ENCODE measurements at regions not wholly inside any gene's neighbourhood (a gene's known extent, or its start where the extent isn't known, plus 50 kb on each side); places are given as distances from the start of the nearest gene placed in this dataset.

GRCh38 chr12:118682656-118683055 is 298.7 kb upstream of the SRRM4 start:
- no peak overlapping the region for H3K27ac Mint-ChIP-seq
- Histone ChIP-seq H3K9me3 (no peaks in the 10 kb centered on the region), H3K27me3 (replicated peaks in 1 of 2; ENCODE audit: control insufficient read depth in 2 of 2, extremely low read depth in 1 of 2, insufficient read depth in 2 of 2, low read length in 1 of 2) (no peaks in the 10 kb centered on the region), H3K4me1 (ENCODE audit: control insufficient read depth in 1 of 2, extremely low read depth in 1 of 2, insufficient read depth in 2 of 2, low read length in 2 of 2) (no peaks in the 10 kb centered on the region), H3K4me3 (ENCODE audit: control insufficient read depth in 1 of 2, extremely low read depth in 1 of 2, low read length in 1 of 2) (no peak overlapping the region), H3K36me3 (ENCODE audit: control insufficient read depth in 2 of 2, extremely low read depth in 1 of 2, insufficient read depth in 1 of 2, low read length in 1 of 2) (no peaks in the 10 kb centered on the region), H3K27ac (ENCODE audit: low read length) (no peak overlapping the region)
- H3K9me3 Mint-ChIP-seq, result peaks cover 3 to 12% (median 5%) of the 10 kb centered on the region in 3 donors
- ATAC-seq (replicated peaks in 1 of 4) (no peak), DNase-seq (no peak)
- H3K27me3 Mint-ChIP-seq, result peaks cover 8 to 11% of the 10 kb centered on the region in 2 donors
- H3K4me1 Mint-ChIP-seq, result no peaks in the 10 kb centered on the region
- ChIA-PET CTCF (no interaction called here), POLR2A (no interaction called here)
- H3K4me3 Mint-ChIP-seq, result no peak overlapping the region
- 46% methylated on average over 2 of the region's 3 CpGs for WGBS (ENCODE audit: insufficient coverage)
- no peaks in the 10 kb centered on the region for H3K36me3 Mint-ChIP-seq

DNA sequence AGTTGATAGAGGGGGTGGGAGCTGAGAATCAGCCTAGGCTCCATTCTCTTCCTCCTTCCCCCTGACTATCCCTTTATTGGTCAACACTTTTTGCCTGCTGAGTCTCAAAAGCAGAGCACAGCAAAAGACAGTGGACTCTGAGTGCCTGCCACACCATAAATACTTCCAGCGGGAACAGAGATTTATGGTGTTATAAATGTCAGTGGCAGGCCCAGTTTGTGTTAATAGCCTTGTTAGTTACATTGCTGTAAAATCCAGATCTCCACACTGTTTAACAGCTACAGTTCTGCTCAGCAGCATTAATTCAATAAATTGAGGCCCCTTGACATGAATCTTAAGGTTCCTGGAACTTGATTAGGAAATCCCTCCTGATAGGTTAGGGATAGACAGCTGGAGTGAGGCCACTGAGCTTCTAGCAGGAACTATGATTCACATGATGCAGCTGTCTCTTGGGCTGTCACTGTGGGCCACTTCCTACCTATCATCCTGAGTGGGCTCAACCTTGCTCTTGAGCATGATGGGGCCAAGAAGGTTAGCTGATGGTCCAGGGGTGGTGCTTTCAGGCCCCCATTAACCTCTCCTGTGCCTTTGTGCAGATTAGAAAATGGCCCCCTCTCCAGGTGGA is 295.2 kb upstream of the SRRM4 start:
- POLR2A ChIA-PET, result no interaction called here
- Histone ChIP-seq H3K4me1 (ENCODE audit: control insufficient read depth in 1 of 2, extremely low read depth in 1 of 2, insufficient read depth in 2 of 2, low read length in 2 of 2) (no peaks in the 10 kb centered on the region), H3K27ac (ENCODE audit: low read length) (no peak overlapping the region), H3K36me3 (ENCODE audit: control insufficient read depth in 2 of 2, extremely low read depth in 1 of 2, insufficient read depth in 1 of 2, low read length in 1 of 2) (no peaks in the 10 kb centered on the region), H3K4me3 (ENCODE audit: control insufficient read depth in 1 of 2, extremely low read depth in 1 of 2, low read length in 1 of 2) (no peak overlapping the region), H3K27me3 (replicated peaks in 1 of 2; ENCODE audit: control insufficient read depth in 2 of 2, extremely low read depth in 1 of 2, insufficient read depth in 2 of 2, low read length in 1 of 2) (no peaks in the 10 kb centered on the region), H3K9me3 (no peaks in the 10 kb centered on the region)
- WGBS (ENCODE audit: insufficient coverage), result no CpG with 5 or more reads among the region's 1 CpG
- CTCF ChIA-PET, result no interaction called here
- Mint-ChIP-seq H3K36me3 (no peaks in the 10 kb centered on the region), H3K27ac (no peak overlapping the region), H3K27me3 (peaks cover 3 to 4% of the 10 kb centered on the region in 2 donors), H3K4me3 (no peak overlapping the region), H3K9me3 (peaks cover 3 to 13% (median 5%) of the 10 kb centered on the region in 3 donors), H3K4me1 (no peaks in the 10 kb centered on the region)
- ATAC-seq (replicated peaks in 1 of 4) (no peak), DNase-seq (no peak)

DNA sequence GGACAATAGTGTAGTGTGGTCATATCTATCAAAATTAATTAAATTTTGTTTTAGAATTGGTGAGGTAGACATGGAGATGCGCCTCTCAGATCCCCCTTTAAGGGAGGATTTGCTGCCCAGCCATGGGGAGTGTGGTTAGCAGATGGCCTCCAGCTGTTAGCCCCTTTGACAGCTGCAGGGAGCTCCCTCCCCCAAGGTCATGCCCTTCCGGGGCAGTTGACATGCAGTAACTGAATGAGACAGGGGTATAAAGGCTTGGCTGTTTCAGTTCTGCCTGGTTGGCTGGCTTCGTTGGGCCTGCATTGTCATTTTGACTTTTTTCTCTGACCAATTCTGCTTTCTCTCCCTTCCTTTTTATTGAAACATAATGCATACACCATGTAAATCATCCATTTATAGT is 291.5 kb upstream of the SRRM4 start:
- no peak for DNase-seq
- Mint-ChIP-seq H3K4me1 (no peaks in the 10 kb centered on the region), H3K27me3 (no peaks in the 10 kb centered on the region), H3K9me3 (peaks cover 0 to 5% (median 4%) of the 10 kb centered on the region in 3 donors), H3K4me3 (no peak overlapping the region), H3K27ac (no peak overlapping the region), H3K36me3 (no peaks in the 10 kb centered on the region)
- ATAC-seq (replicated peaks in 1 of 4), result no peak
- H3K4me1 ChIP-seq (ENCODE audit: control insufficient read depth in 1 of 2, extremely low read depth in 1 of 2, insufficient read depth in 2 of 2, low read length in 2 of 2), result no peaks in the 10 kb centered on the region
- H3K36me3 ChIP-seq (ENCODE audit: control insufficient read depth in 2 of 2, extremely low read depth in 1 of 2, insufficient read depth in 1 of 2, low read length in 1 of 2), result no peaks in the 10 kb centered on the region
- CTCF ChIA-PET, result no interaction called here
- WGBS (ENCODE audit: insufficient coverage), result 17% methylated on average over 2 of the region's 3 CpGs
- no peaks in the 10 kb centered on the region for H3K27me3 ChIP-seq (replicated peaks in 1 of 2; ENCODE audit: control insufficient read depth in 2 of 2, extremely low read depth in 1 of 2, insufficient read depth in 2 of 2, low read length in 1 of 2)
- no peak overlapping the region for H3K27ac ChIP-seq (ENCODE audit: low read length)
- POLR2A ChIA-PET, result no interaction called here
- H3K4me3 ChIP-seq (ENCODE audit: control insufficient read depth in 1 of 2, extremely low read depth in 1 of 2, low read length in 1 of 2), result no peak overlapping the region
- H3K9me3 ChIP-seq, result no peaks in the 10 kb centered on the region

- Mint-ChIP-seq H3K4me1 (no peaks in the 10 kb centered on the region), H3K9me3 (peaks cover 0 to 6% (median 4%) of the 10 kb centered on the region in 3 donors), H3K4me3 (no peak overlapping the region), H3K27me3 (no peaks in the 10 kb centered on the region), H3K36me3 (no peaks in the 10 kb centered on the region), H3K27ac (no peak overlapping the region)
- H3K4me3 ChIP-seq (ENCODE audit: control insufficient read depth in 1 of 2, extremely low read depth in 1 of 2, low read length in 1 of 2), result no peak overlapping the region
- H3K27me3 ChIP-seq (replicated peaks in 1 of 2; ENCODE audit: control insufficient read depth in 2 of 2, extremely low read depth in 1 of 2, insufficient read depth in 2 of 2, low read length in 1 of 2), result no peaks in the 10 kb centered on the region
- ATAC-seq (replicated peaks in 1 of 4), result no peak
- H3K9me3 ChIP-seq, result no peaks in the 10 kb centered on the region
- H3K27ac ChIP-seq (ENCODE audit: low read length), result no peak overlapping the region
- no peak for DNase-seq
- CTCF ChIA-PET, result no interaction called here
- no CpG with 5 or more reads among the region's 3 CpGs for WGBS (ENCODE audit: insufficient coverage)
- H3K36me3 ChIP-seq (ENCODE audit: control insufficient read depth in 2 of 2, extremely low read depth in 1 of 2, insufficient read depth in 1 of 2, low read length in 1 of 2), result no peaks in the 10 kb centered on the region
- H3K4me1 ChIP-seq (ENCODE audit: control insufficient read depth in 1 of 2, extremely low read depth in 1 of 2, insufficient read depth in 2 of 2, low read length in 2 of 2), result no peaks in the 10 kb centered on the region
- POLR2A ChIA-PET, result no interaction called here
These were observed 290.8 kb upstream of the SRRM4 start for GRCh38 chr12:118690506-118690905.

- Histone ChIP-seq H3K27ac (ENCODE audit: low read length) (no peak overlapping the region), H3K4me1 (ENCODE audit: control insufficient read depth in 1 of 2, extremely low read depth in 1 of 2, insufficient read depth in 2 of 2, low read length in 2 of 2) (no peaks in the 10 kb centered on the region), H3K4me3 (ENCODE audit: control insufficient read depth in 1 of 2, extremely low read depth in 1 of 2, low read length in 1 of 2) (no peak overlapping the region), H3K9me3 (no peaks in the 10 kb centered on the region), H3K27me3 (replicated peaks in 1 of 2; ENCODE audit: control insufficient read depth in 2 of 2, extremely low read depth in 1 of 2, insufficient read depth in 2 of 2, low read length in 1 of 2) (no peaks in the 10 kb centered on the region), H3K36me3 (ENCODE audit: control insufficient read depth in 2 of 2, extremely low read depth in 1 of 2, insufficient read depth in 1 of 2, low read length in 1 of 2) (no peaks in the 10 kb centered on the region)
- H3K27ac Mint-ChIP-seq, result no peak overlapping the region
- no peaks in the 10 kb centered on the region for H3K27me3 Mint-ChIP-seq
- peaks cover 0 to 10% (median 3%) of the 10 kb centered on the region in 3 donors for H3K9me3 Mint-ChIP-seq
- 73% methylated on average over 10 of the region's 11 CpGs for WGBS (ENCODE audit: insufficient coverage)
- ChIA-PET POLR2A (no interaction called here), CTCF (no interaction called here)
- H3K4me1 Mint-ChIP-seq, result no peaks in the 10 kb centered on the region
- DNase-seq, result no peak
- no peak for ATAC-seq (replicated peaks in 1 of 4)
- H3K4me3 Mint-ChIP-seq, result no peak overlapping the region
- H3K36me3 Mint-ChIP-seq, result no peaks in the 10 kb centered on the region
These were observed 287.1 kb upstream of the SRRM4 start for GRCh38 chr12:118694128-118694775.

GRCh38 chr12:118704527-118705241 is 276.7 kb upstream of the SRRM4 start:
- ChIA-PET POLR2A (no interaction called here), CTCF (no interaction called here)
- ATAC-seq (replicated peaks in 1 of 4) (no peak), DNase-seq (no peak)
- Histone ChIP-seq H3K4me1 (ENCODE audit: control insufficient read depth in 1 of 2, extremely low read depth in 1 of 2, insufficient read depth in 2 of 2, low read length in 2 of 2) (no peaks in the 10 kb centered on the region), H3K4me3 (ENCODE audit: control insufficient read depth in 1 of 2, extremely low read depth in 1 of 2, low read length in 1 of 2) (no peak overlapping the region), H3K27me3 (replicated peaks in 1 of 2; ENCODE audit: control insufficient read depth in 2 of 2, extremely low read depth in 1 of 2, insufficient read depth in 2 of 2, low read length in 1 of 2) (no peaks in the 10 kb centered on the region), H3K36me3 (ENCODE audit: control insufficient read depth in 2 of 2, extremely low read depth in 1 of 2, insufficient read depth in 1 of 2, low read length in 1 of 2) (no peaks in the 10 kb centered on the region), H3K27ac (ENCODE audit: low read length) (no peak overlapping the region), H3K9me3 (no peaks in the 10 kb centered on the region)
- no peak overlapping the region for H3K27ac Mint-ChIP-seq
- no peaks in the 10 kb centered on the region for H3K4me1 Mint-ChIP-seq
- H3K27me3 Mint-ChIP-seq, result peaks cover 0 to 3% of the 10 kb centered on the region in 2 donors
- H3K36me3 Mint-ChIP-seq, result no peaks in the 10 kb centered on the region
- no peak overlapping the region for H3K4me3 Mint-ChIP-seq
- WGBS (ENCODE audit: insufficient coverage), result 67% methylated on average over 1 of the region's 5 CpGs
- peaks cover 10 to 15% (median 11%) of the 10 kb centered on the region in 3 donors for H3K9me3 Mint-ChIP-seq

Data from T-cell (primary cell).